Fibroblast of the conjunctiva (primary cell): ENCODE measurements at regions not wholly inside any gene's neighbourhood (a gene's known extent, or its start where the extent isn't known, plus 50 kb on each side); places are given as distances from the start of the nearest gene placed in this dataset.
A peak's percentile ranks its signal among the peaks of the same experiment; 100 is the strongest.
"Not testable (repeated sequence)": the region's sequence is repeated elsewhere in the genome, so short reads cannot be mapped to it uniquely, and the experiment has no call there.

Experiments
- DNase-seq: peaks from one replicate; pipeline ENCODE4 v3.0.0-alpha.2; 2010; ENCODE audit warnings: low read depth

GRCh38 chr10:100642295-100642994, 102.9 kb upstream of the PAX2 start:
- DNase-seq: no peak

- DNase-seq: no peak
These were observed 100.3 kb upstream of the PAX2 start for GRCh38 chr10:100645091-100645490.

- DNase-seq: no peak
These were observed 99.6 kb upstream of the PAX2 start for GRCh38 chr10:100645613-100646392.

- no peak for DNase-seq
These were observed 97.5 kb upstream of the PAX2 start for GRCh38 chr10:100647928-100648327.

- no peak for DNase-seq
These were observed 94.7 kb upstream of the PAX2 start for GRCh38 chr10:100650693-100651092.

- DNase-seq: not testable (repeated sequence)
These were observed 94.3 kb upstream of the PAX2 start for GRCh38 chr10:100651099-100651498.

GRCh38 chr10:100651916-100652315, 93.5 kb upstream of the PAX2 start:
- DNase-seq: no peak

GRCh38 chr10:100652406-100653135, 92.8 kb upstream of the PAX2 start:
- no peak for DNase-seq

GRCh38 chr10:100653238-100653956, 92.0 kb upstream of the PAX2 start:
- no peak for DNase-seq

- peak; percentile 18 for DNase-seq
These were observed 91.2 kb upstream of the PAX2 start for GRCh38 chr10:100653957-100654781.

- DNase-seq: no peak
These were observed 90.5 kb upstream of the PAX2 start for GRCh38 chr10:100654782-100655325.

- no peak for DNase-seq
These were observed 90.0 kb upstream of the PAX2 start for GRCh38 chr10:100655326-100655759.

- DNase-seq: no peak
These were observed 89.5 kb upstream of the PAX2 start for GRCh38 chr10:100655760-100656421.

GRCh38 chr10:100656454-100656853, 88.9 kb upstream of the PAX2 start:
- DNase-seq: no peak

GRCh38 chr10:100658269-100658668, 87.1 kb upstream of the PAX2 start:
- DNase-seq: no peak

GRCh38 chr10:100659361-100660098, 85.9 kb upstream of the PAX2 start:
- DNase-seq: no peak

- DNase-seq: no peak
These were observed 85.0 kb upstream of the PAX2 start for GRCh38 chr10:100660365-100660764.

- DNase-seq: no peak
These were observed 84.4 kb upstream of the PAX2 start for GRCh38 chr10:100660945-100661344.

- no peak for DNase-seq
These were observed 83.9 kb upstream of the PAX2 start for GRCh38 chr10:100661520-100661919.

- DNase-seq: no peak
These were observed 83.3 kb upstream of the PAX2 start for GRCh38 chr10:100662067-100662466.
